ENCODE measurements at regions not wholly inside any gene's neighbourhood (a gene's known extent, or its start where the extent isn't known, plus 50 kb on each side); places are given as distances from the start of the nearest gene placed in this dataset.

- TF ChIP-seq POLR2A (IDR thresholded peaks at IDR 0.05) (no peak), CTCF (IDR thresholded peaks at IDR 0.05) (no peak), POLR2AphosphoS5 (IDR thresholded peaks at IDR 0.05) (no peak), EP300 (IDR thresholded peaks at IDR 0.05) (no peak)
These were observed 131.0 kb downstream of the ID4 start for GRCh38 chr6:19968201-19968600.

Data from suprapubic skin (tissue), 4 donors.